Naive thymus-derived CD4-positive, alpha-beta T cell (primary cell): ENCODE measurements at regions not wholly inside any gene's neighbourhood (a gene's known extent, or its start where the extent isn't known, plus 50 kb on each side); places are given as distances from the start of the nearest gene placed in this dataset.

Experiments used
- ATAC-seq: fragments of 150-1000 bp; cut with Tn5 transposase; 2 replicates; pipeline ENCODE4 v1.10.0; 2021; ENCODE audit warnings: mild to moderate bottlenecking, moderate library complexity
- CTCF ChIA-PET: fragments of 350-600 bp; sonication (Branson Sonifier 250); formaldehyde crosslinking; loops from one replicate; lab custom pipeline; 2021; ENCODE audit warnings: antibody characterized with exemption; lab: Charles Lee
- POLR2A ChIA-PET: fragments of 350-600 bp; sonication (Branson Sonifier 250); formaldehyde crosslinking; loops from one replicate; lab custom pipeline; 2021; ENCODE audit warnings: antibody characterized with exemption, inconsistent platforms; lab: Charles Lee
- DNase-seq, 9 donors: peaks; one replicate each; pipeline versions ENCODE4 v3.0.0 to v3.0.0-alpha.2; 2020 to 2022; ENCODE audit warnings: mixed read lengths in 1 of 9
- H3K27ac ChIP-seq: one replicate; pipeline ENCODE4 v1.7.0; 2013; ENCODE audit warnings: mild to moderate bottlenecking, low read depth, low read length, moderate library complexity
- H3K27me3 ChIP-seq, 2 donors: one replicate each; pipeline ENCODE4 v1.7.0; 2013; ENCODE audit warnings: low read length in 2 of 2, mild to moderate bottlenecking in 2 of 2, moderate library complexity in 2 of 2; ENCODE audit not compliant: control insufficient read depth in 2 of 2, insufficient read depth in 2 of 2
- H3K36me3 ChIP-seq, 3 experiments: 1 replicate in 2 of 3; 2 replicates in 1 of 3; pipeline ENCODE4 v1.7.0; 2013; ENCODE audit warnings: low read length in 3 of 3, mild to moderate bottlenecking in 3 of 3, moderate library complexity in 1 of 3; ENCODE audit not compliant: insufficient read depth in 3 of 3, control insufficient read depth in 2 of 3
- H3K4me1 ChIP-seq, 2 donors: one replicate each; pipeline ENCODE4 v1.7.0; 2013; ENCODE audit warnings: low read length in 2 of 2, mild to moderate bottlenecking in 2 of 2, moderate library complexity in 1 of 2; ENCODE audit not compliant: control insufficient read depth in 2 of 2, insufficient read depth in 2 of 2
- H3K4me3 ChIP-seq: 2 replicates; pipeline ENCODE4 v1.7.0; 2013; ENCODE audit warnings: mild to moderate bottlenecking, low read length
- H3K9me3 ChIP-seq, 3 experiments: 1 replicate in 2 of 3; 2 replicates in 1 of 3; pipeline ENCODE4 v1.7.0; 2013; ENCODE audit warnings: low read length in 3 of 3; ENCODE audit not compliant: control insufficient read depth in 2 of 3
- H3K27ac Mint-ChIP-seq, 9 donors: one replicate each; pipeline ENCODE4 v1.8.0; 2020 to 2022; ENCODE audit warnings: mixed read lengths in 9 of 9, mild to moderate bottlenecking in 8 of 9, moderate library complexity in 5 of 9, inconsistent platforms in 2 of 9
- H3K27me3 Mint-ChIP-seq, 5 donors: one replicate each; pipeline ENCODE4 v1.8.0; 2021 to 2022; ENCODE audit warnings: mixed read lengths in 5 of 5, mild to moderate bottlenecking in 1 of 5
- H3K36me3 Mint-ChIP-seq, 5 donors: one replicate each; pipeline ENCODE4 v1.8.0; 2020 to 2022; ENCODE audit warnings: mixed read lengths in 5 of 5, mild to moderate bottlenecking in 3 of 5, inconsistent platforms in 1 of 5
- H3K4me1 Mint-ChIP-seq, 7 donors: one replicate each; pipeline ENCODE4 v1.8.0; 2020 to 2022; ENCODE audit warnings: mixed read lengths in 7 of 7, mild to moderate bottlenecking in 3 of 7, inconsistent platforms in 1 of 7
- H3K4me3 Mint-ChIP-seq, 10 donors: one replicate each; pipeline ENCODE4 v1.8.0; 2020 to 2022; ENCODE audit warnings: mild to moderate bottlenecking in 10 of 10, mixed read lengths in 10 of 10, moderate library complexity in 6 of 10, inconsistent platforms in 2 of 10
- H3K9me3 Mint-ChIP-seq, 11 donors: one replicate each; pipeline ENCODE4 v1.8.0; 2020 to 2022; ENCODE audit warnings: mixed read lengths in 11 of 11, mild to moderate bottlenecking in 4 of 11, inconsistent platforms in 1 of 11, moderate library complexity in 1 of 11
- intact Hi-C, 2 donors: fragments of 100-400 bp; cut with micrococcal nuclease; formaldehyde crosslinking; loops; one replicate each; pipeline ENCODE4 v1.15.1; 2023

DNA sequence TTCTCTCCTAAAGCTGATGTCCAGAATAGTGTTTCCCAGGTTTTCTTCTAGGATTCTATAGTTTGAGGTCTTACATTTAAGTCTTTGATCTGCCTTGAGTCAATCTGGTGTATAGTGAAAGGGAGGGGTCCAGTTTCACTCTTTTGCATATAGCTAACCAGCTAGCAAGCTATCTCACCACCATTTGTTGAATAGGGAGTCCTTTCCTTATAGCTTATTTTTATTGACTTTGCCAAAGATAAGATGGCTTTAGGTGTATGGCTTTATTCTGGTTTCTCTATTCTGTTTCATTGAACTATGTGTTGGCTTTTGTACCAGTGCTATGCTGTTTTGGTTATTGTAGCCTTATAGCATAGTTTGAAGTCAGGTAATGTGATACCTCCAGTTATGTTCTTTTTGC is 1386.1 kb downstream of the SLITRK5 start:
- H3K4me1 Mint-ChIP-seq: peaks cover 0 to 2% (median 0%) of the 10 kb centered on the region in 7 donors
- Histone ChIP-seq H3K36me3 (no peaks in the 10 kb centered on the region), H3K4me3 (no peak overlapping the region), H3K9me3 (peaks cover 0 to 5% (median 0%) of the 10 kb centered on the region in 3 experiments), H3K4me1 (no peaks in the 10 kb centered on the region), H3K27me3 (no peaks in the 10 kb centered on the region), H3K27ac (no peak overlapping the region)
- H3K36me3 Mint-ChIP-seq: no peaks in the 10 kb centered on the region
- H3K4me3 Mint-ChIP-seq: no peak overlapping the region
- ChIA-PET POLR2A (no interaction called here), CTCF (interaction anchor here (0.6 kb wide), 1 partner anchor 842 kb away, joined by 3 read pairs; no protein-coding TSS in a partner anchor)
- intact Hi-C loops: no loop called here
- ATAC-seq (no peak), DNase-seq (no peak)
- no peaks in the 10 kb centered on the region for H3K27me3 Mint-ChIP-seq
- H3K27ac Mint-ChIP-seq: no peak overlapping the region
- H3K9me3 Mint-ChIP-seq: peaks cover 0 to 12% (median 0%) of the 10 kb centered on the region in 11 donors

DNA sequence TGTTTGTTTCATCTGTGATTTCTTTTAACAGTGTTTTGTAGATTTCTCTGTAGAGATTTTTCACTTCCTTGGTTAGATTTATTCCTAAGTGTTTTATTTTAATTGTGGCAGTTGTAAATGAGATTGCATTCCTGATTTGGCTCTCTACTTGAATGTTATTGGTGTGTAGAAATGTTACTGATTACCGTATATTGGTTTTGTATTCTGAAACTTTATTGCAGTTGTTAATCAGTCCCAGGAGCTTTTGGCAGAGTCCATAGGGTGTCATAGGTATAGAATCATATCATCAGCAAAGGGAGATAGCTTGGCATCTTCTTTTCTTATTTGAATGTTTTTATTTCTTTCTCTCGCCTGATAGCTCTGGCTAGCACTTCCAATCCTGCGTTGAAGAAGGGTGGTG is 1386.7 kb downstream of the SLITRK5 start:
- ATAC-seq (no peak), DNase-seq (no peak)
- H3K9me3 Mint-ChIP-seq: peaks cover 0 to 12% (median 0%) of the 10 kb centered on the region in 11 donors
- Histone ChIP-seq H3K9me3 (peaks cover 0 to 5% (median 0%) of the 10 kb centered on the region in 3 experiments), H3K4me3 (no peak overlapping the region), H3K4me1 (no peaks in the 10 kb centered on the region), H3K27me3 (no peaks in the 10 kb centered on the region), H3K36me3 (no peaks in the 10 kb centered on the region), H3K27ac (no peak overlapping the region)
- ChIA-PET CTCF (no interaction called here), POLR2A (no interaction called here)
- no peaks in the 10 kb centered on the region for H3K27me3 Mint-ChIP-seq
- no peak overlapping the region for H3K4me3 Mint-ChIP-seq
- H3K36me3 Mint-ChIP-seq: no peaks in the 10 kb centered on the region
- H3K27ac Mint-ChIP-seq: no peak overlapping the region
- intact Hi-C loops: no loop called here
- H3K4me1 Mint-ChIP-seq: peaks cover 0 to 2% (median 0%) of the 10 kb centered on the region in 7 donors

DNA sequence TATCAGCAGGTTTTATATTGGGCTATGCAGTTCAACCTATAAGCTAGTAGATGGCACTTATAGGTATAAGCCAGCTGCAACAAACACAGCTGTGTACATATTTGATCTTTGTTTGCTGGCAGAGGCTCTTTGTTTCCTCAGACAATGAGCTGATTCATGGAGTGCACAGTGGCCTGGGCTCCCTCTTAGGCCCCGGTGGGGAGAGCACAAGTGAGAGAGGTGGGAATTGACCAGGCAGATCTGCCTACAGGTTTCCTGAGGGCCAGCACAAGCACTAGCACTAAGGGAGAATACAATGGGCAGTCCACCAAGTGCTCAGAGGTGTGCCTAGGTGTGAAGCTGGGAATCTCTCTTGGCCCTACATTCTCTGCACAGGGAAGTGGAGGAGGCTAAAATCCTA is 1390.7 kb downstream of the SLITRK5 start:
- no peak for ATAC-seq
- intact Hi-C loops: no loop called here
- Histone ChIP-seq H3K27ac (no peak overlapping the region), H3K27me3 (no peaks in the 10 kb centered on the region), H3K36me3 (no peaks in the 10 kb centered on the region), H3K4me1 (no peaks in the 10 kb centered on the region), H3K9me3 (no peaks in the 10 kb centered on the region), H3K4me3 (no peak overlapping the region)
- H3K4me1 Mint-ChIP-seq: no peaks in the 10 kb centered on the region
- H3K27me3 Mint-ChIP-seq: no peaks in the 10 kb centered on the region
- DNase-seq: no peak
- CTCF ChIA-PET: no interaction called here
- H3K9me3 Mint-ChIP-seq: peaks cover 0 to 7% (median 0%) of the 10 kb centered on the region in 11 donors
- no peaks in the 10 kb centered on the region for H3K36me3 Mint-ChIP-seq
- POLR2A ChIA-PET: no interaction called here
- no peak overlapping the region for H3K27ac Mint-ChIP-seq
- H3K4me3 Mint-ChIP-seq: no peak overlapping the region

DNA sequence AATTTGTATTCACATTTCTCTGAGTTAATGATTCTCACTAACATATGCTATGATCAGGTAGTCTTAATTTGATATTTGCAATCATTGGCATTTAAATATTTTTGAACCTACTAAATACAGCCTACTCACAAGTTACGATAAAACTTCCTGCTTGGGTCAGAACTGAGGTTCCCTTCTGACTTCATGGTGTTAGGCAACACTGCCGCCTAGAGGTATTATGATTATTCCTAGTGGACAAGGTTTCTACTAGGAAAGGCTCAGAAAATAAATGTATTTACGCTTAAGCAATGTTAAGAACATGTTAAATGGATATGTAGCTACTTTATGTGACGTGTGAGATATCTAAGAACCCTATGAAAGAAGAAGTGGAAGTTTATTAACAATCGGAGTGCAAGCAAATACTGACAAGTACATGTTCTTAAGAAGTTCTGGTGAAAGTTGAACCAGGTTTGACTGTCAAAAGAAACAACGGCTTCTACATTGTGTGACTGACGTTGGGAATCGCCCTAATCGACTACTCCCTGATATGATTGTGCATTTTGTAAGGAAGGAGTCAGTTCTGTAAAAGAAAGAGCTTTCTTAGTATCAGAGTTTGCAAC is 1395.8 kb downstream of the SLITRK5 start:
- Histone ChIP-seq H3K27me3 (no peaks in the 10 kb centered on the region), H3K9me3 (no peaks in the 10 kb centered on the region), H3K27ac (no peak overlapping the region), H3K4me3 (no peak overlapping the region), H3K4me1 (no peaks in the 10 kb centered on the region), H3K36me3 (no peaks in the 10 kb centered on the region)
- intact Hi-C loops: loop anchor here (2.0 to 5.0 kb wide), 2 partner anchors 1385 to 1396 kb away; partner anchors contain the start of gene SLITRK5 (in 1 of the 2)
- Mint-ChIP-seq H3K4me3 (no peak overlapping the region), H3K27me3 (no peaks in the 10 kb centered on the region), H3K27ac (no peak overlapping the region), H3K4me1 (no peaks in the 10 kb centered on the region), H3K36me3 (no peaks in the 10 kb centered on the region), H3K9me3 (peaks cover 0 to 7% (median 0%) of the 10 kb centered on the region in 11 donors)
- DNase-seq (peak in 3 of 9 donors; percentile 1 to 52 (median 1)), ATAC-seq (peak; percentile 57)
- ChIA-PET CTCF (interaction anchor here (0.6 kb wide), 1 partner anchor 10 kb away, joined by 3 read pairs; no protein-coding TSS in a partner anchor), POLR2A (no interaction called here)

DNA sequence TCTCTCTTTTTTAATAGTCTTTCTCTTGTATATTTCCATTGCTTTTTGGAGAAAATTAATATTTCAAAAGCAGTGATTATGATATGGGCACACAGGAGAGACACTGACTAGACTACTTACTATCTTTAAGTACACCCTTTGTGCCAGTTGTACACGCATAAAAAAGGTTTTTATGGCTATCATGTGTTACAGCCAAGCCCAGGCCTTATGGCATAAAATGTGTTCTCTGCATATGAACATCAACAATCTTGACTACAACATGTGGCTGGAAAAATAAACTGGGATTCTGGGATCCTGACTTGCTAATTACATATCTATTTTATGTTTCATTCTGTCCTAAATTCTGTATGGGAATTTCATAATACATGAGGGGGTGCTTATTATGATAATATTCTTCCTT is 1401.8 kb downstream of the SLITRK5 start:
- no peaks in the 10 kb centered on the region for H3K9me3 ChIP-seq
- H3K27ac ChIP-seq: no peak overlapping the region
- Mint-ChIP-seq H3K4me1 (no peaks in the 10 kb centered on the region), H3K27me3 (no peaks in the 10 kb centered on the region), H3K36me3 (no peaks in the 10 kb centered on the region), H3K4me3 (no peak overlapping the region), H3K9me3 (peaks cover 0 to 7% (median 2%) of the 10 kb centered on the region in 11 donors), H3K27ac (no peak overlapping the region)
- H3K36me3 ChIP-seq: no peaks in the 10 kb centered on the region
- DNase-seq (no peak), ATAC-seq (no peak)
- POLR2A ChIA-PET: no interaction called here
- H3K4me1 ChIP-seq: no peaks in the 10 kb centered on the region
- no peaks in the 10 kb centered on the region for H3K27me3 ChIP-seq
- no peak overlapping the region for H3K4me3 ChIP-seq
- intact Hi-C loops: no loop called here
- CTCF ChIA-PET: no interaction called here

DNA sequence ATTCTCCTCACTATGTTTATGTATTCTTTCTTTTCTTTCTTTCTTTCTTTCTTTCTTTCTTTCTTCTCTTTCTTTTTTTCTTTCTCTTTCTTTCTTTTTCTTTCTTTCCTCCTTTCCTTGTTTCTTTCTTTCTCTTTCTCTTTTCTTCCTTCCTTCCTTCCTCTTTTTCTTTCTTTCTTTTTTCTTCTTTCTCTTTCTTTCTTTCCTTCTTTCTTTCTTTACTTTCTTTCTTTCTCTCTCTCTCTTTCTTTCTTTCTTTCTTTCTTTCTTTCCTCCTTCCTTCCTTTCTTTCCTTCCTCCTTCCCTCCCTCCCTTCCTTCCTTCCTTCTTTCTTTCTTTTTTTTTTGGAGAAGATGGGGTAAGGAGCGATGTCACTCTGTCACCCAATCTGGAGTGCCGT is 1405.5 kb downstream of the SLITRK5 start:
- Mint-ChIP-seq H3K4me1 (no peaks in the 10 kb centered on the region), H3K27me3 (no peaks in the 10 kb centered on the region), H3K36me3 (no peaks in the 10 kb centered on the region), H3K27ac (no peak overlapping the region), H3K4me3 (no peak overlapping the region), H3K9me3 (peaks cover 0 to 7% (median 4%) of the 10 kb centered on the region in 11 donors)
- intact Hi-C loops: no loop called here
- Histone ChIP-seq H3K27me3 (no peaks in the 10 kb centered on the region), H3K27ac (no peak overlapping the region), H3K9me3 (no peaks in the 10 kb centered on the region), H3K4me3 (no peak overlapping the region), H3K36me3 (no peaks in the 10 kb centered on the region), H3K4me1 (no peaks in the 10 kb centered on the region)
- ATAC-seq: no peak
- POLR2A ChIA-PET: no interaction called here
- CTCF ChIA-PET: no interaction called here
- DNase-seq: no peak

DNA sequence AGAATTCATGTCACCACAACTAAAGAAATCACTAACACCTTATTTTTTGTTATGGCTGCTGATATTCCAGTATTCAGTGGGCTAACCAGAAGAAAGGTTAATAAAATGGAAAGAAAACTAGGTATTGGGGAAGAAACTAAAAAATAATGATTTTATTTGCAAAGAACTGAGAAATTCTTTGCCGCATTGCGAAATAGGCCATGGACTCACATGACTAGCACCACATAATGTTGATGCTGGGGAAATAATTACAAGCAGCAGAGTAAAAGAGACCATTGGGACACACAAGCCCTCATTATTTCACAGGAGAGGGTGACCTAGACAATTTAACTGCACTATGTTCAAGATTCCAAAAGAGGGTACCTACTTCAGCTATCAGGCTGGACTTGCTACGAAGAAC is 1411.5 kb downstream of the SLITRK5 start:
- H3K4me1 Mint-ChIP-seq: no peaks in the 10 kb centered on the region
- ATAC-seq: no peak
- no peak for DNase-seq
- H3K9me3 ChIP-seq: no peaks in the 10 kb centered on the region
- H3K27ac Mint-ChIP-seq: no peak overlapping the region
- peaks cover 2 to 13% (median 5%) of the 10 kb centered on the region in 11 donors for H3K9me3 Mint-ChIP-seq
- peaks cover 0 to 4% (median 0%) of the 10 kb centered on the region in 5 donors for H3K36me3 Mint-ChIP-seq
- H3K4me3 Mint-ChIP-seq: no peak overlapping the region
- H3K36me3 ChIP-seq: no peaks in the 10 kb centered on the region
- ChIA-PET POLR2A (no interaction called here), CTCF (no interaction called here)
- no peaks in the 10 kb centered on the region for H3K27me3 ChIP-seq
- H3K27ac ChIP-seq: no peak overlapping the region
- intact Hi-C loops: no loop called here
- no peak overlapping the region for H3K4me3 ChIP-seq
- H3K4me1 ChIP-seq: no peaks in the 10 kb centered on the region
- peaks cover 0 to 4% (median 0%) of the 10 kb centered on the region in 5 donors for H3K27me3 Mint-ChIP-seq
